SK-N-DZ (cell line): ENCODE measurements at regions not wholly inside any gene's neighbourhood (a gene's known extent, or its start where the extent isn't known, plus 50 kb on each side); places are given as distances from the start of the nearest gene placed in this dataset.
"Not testable (repeated sequence)": the region's sequence is repeated elsewhere in the genome, so short reads cannot be mapped to it uniquely, and the experiment has no call there.

ENCODE experiments used
- DNase-seq: peaks from one replicate; pipeline ENCODE4 v3.0.0-alpha.2; 2015; ENCODE audit warnings: low spot score

- DNase-seq: no peak
Measured at GRCh38 chr5:111942661-111943401, 185.8 kb upstream of the NREP start.

GRCh38 chr5:111942201-111942600, 185.2 kb upstream of the NREP start:
- DNase-seq: no peak

GRCh38 chr5:111937094-111937493, 180.1 kb upstream of the NREP start:
- DNase-seq: no peak

GRCh38 chr5:111935835-111936234, 178.8 kb upstream of the NREP start:
- DNase-seq: no peak

- no peak for DNase-seq
Measured at GRCh38 chr5:111935009-111935408, 178.0 kb upstream of the NREP start.

- no peak for DNase-seq
Measured at GRCh38 chr5:111934511-111934910, 177.5 kb upstream of the NREP start.

GRCh38 chr5:111933086-111933485, 176.1 kb upstream of the NREP start:
- no peak for DNase-seq

- no peak for DNase-seq
Measured at GRCh38 chr5:111932628-111933027, 175.6 kb upstream of the NREP start.

- no peak for DNase-seq
Measured at GRCh38 chr5:111932199-111932598, 175.2 kb upstream of the NREP start.

- DNase-seq: no peak
Measured at GRCh38 chr5:111931655-111932054, 174.7 kb upstream of the NREP start.

GRCh38 chr5:111930905-111931461, 174.0 kb upstream of the NREP start:
- DNase-seq: no peak

GRCh38 chr5:111930449-111930848, 173.5 kb upstream of the NREP start:
- DNase-seq: no peak

GRCh38 chr5:111929867-111930266, 172.9 kb upstream of the NREP start:
- DNase-seq: no peak

GRCh38 chr5:111929261-111929660, 172.3 kb upstream of the NREP start:
- no peak for DNase-seq

- DNase-seq: no peak
Measured at GRCh38 chr5:111928511-111928910, 171.5 kb upstream of the NREP start.

- DNase-seq: no peak
Measured at GRCh38 chr5:111927191-111927590, 170.2 kb upstream of the NREP start.

- DNase-seq: no peak
Measured at GRCh38 chr5:111926026-111926425, 169.0 kb upstream of the NREP start.

- DNase-seq: no peak
Measured at GRCh38 chr5:111922344-111922743, 165.3 kb upstream of the NREP start.

- not testable (repeated sequence) for DNase-seq
Measured at GRCh38 chr5:111921691-111922090, 164.7 kb upstream of the NREP start.

- DNase-seq: no peak
Measured at GRCh38 chr5:111914966-111915636, 158.1 kb upstream of the NREP start.

- no peak for DNase-seq
Measured at GRCh38 chr5:111902436-111902835, 145.4 kb upstream of the NREP start.

GRCh38 chr5:111901296-111901695, 144.3 kb upstream of the NREP start:
- DNase-seq: no peak

- DNase-seq: no peak
Measured at GRCh38 chr5:111892949-111893348, 136.0 kb upstream of the NREP start.
